ENCODE measurements at regions not wholly inside any gene's neighbourhood (a gene's known extent, or its start where the extent isn't known, plus 50 kb on each side); places are given as distances from the start of the nearest gene placed in this dataset.

DNA sequence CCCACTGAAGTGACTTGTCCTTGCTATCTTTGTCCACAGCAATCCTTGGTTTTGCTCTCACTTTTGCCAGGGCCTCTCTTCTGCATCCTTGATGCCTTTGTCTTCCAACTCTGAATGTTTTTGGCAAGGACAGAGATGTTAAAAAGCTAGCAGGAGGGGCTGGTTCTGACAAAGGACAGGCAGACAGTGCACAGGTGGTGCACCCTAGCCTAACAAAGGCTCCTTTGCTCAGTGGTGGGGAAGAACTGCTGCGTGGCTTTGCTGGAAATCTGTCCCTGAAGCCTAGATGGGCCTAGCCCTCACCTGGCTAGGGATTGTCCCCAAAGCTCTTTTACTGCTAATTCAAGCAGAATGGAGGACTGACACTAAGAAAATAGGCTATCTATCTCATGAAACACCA lies 233.5 kb downstream of the MAN2A1 start:
- no peak for TF ChIP-seq POLR2A (IDR thresholded peaks at IDR 0.05)
- TF ChIP-seq, protein P1, sequence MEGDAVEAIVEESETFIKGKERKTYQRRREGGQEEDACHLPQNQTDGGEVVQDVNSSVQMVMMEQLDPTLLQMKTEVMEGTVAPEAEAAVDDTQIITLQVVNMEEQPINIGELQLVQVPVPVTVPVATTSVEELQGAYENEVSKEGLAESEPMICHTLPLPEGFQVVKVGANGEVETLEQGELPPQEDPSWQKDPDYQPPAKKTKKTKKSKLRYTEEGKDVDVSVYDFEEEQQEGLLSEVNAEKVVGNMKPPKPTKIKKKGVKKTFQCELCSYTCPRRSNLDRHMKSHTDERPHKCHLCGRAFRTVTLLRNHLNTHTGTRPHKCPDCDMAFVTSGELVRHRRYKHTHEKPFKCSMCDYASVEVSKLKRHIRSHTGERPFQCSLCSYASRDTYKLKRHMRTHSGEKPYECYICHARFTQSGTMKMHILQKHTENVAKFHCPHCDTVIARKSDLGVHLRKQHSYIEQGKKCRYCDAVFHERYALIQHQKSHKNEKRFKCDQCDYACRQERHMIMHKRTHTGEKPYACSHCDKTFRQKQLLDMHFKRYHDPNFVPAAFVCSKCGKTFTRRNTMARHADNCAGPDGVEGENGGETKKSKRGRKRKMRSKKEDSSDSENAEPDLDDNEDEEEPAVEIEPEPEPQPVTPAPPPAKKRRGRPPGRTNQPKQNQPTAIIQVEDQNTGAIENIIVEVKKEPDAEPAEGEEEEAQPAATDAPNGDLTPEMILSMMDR (IDR thresholded peaks at IDR 0.05) = no peak
